NCI-H146 treated with DMSO at 0.1 percent for 48 hours (cell line): ENCODE measurements at regions not wholly inside any gene's neighbourhood (a gene's known extent, or its start where the extent isn't known, plus 50 kb on each side); places are given as distances from the start of the nearest gene placed in this dataset.

ENCODE experiments used
- DNase-seq: peaks from one replicate; lab custom pipeline; 2025; ENCODE audit not compliant: unreplicated experiment; lab: John Stamatoyannopoulos, UW

DNA sequence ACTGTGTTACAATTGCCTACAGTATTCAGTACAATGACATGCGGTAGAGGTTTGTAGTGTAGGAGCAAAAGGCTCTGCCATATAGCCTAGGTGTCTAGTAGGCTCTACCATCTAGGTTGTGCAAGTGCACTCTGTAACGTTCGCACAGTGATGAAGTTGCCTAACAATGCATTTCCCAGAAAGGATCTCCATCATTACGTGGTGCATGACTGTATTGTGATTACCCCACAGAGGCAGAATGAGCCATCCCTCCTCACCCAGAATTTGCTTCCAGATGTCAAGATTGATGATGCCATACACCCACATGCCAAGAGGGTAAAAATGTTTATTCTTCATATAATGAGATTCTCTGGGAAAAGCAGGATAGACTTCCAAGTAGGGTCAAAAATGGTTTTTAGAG, 199.3 kb upstream of the CTTNBP2NL start:
- no peak for DNase-seq

DNA sequence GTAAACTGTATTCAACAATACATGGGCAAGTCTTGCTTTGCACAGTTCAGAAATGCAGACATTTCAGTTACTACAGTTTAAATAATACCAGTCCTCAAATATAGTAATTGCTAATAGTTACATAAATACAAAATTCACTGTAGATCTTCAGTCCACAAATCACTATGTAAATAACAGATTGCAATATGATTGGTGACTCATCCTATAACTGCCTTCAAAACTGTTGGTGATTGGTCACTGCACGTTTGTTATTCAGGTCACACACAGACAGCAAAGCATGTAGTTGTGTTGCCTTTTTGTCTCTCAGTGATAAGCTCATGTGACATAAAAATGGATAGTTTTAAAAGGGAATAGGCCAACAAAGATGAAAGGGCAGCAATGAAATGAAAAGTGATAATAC, 186.5 kb upstream of the CTTNBP2NL start:
- DNase-seq, result no peak

DNA sequence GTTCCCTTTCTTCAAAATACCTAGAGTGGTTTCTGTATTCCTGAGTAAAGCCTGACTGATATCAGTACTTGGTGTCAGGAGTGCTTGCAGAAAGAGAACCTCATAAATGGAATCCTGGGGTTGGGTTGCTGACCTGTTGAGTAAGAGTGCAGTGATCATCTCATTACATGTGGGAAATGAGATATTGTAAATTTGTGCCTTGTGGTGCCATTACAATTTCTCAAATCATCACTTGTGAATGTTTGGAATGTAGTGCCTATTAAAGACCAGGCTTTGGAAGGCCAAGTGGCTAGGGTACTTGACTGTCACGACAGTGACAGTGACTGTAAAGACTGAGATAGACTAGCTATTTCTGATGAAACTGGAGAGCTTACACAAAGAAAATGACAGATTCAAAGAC, 176.7 kb upstream of the CTTNBP2NL start:
- no peak for DNase-seq

- DNase-seq, result no peak
Measured at GRCh38 chr1:112230232-112230631, 165.8 kb upstream of the CTTNBP2NL start.

GRCh38 chr1:112231331-112231730, 164.7 kb upstream of the CTTNBP2NL start:
- no peak for DNase-seq

GRCh38 chr1:112232848-112233247, 163.2 kb upstream of the CTTNBP2NL start:
- no peak for DNase-seq

- DNase-seq, result no peak
Measured at GRCh38 chr1:112234710-112235109, 161.3 kb upstream of the CTTNBP2NL start.

DNA sequence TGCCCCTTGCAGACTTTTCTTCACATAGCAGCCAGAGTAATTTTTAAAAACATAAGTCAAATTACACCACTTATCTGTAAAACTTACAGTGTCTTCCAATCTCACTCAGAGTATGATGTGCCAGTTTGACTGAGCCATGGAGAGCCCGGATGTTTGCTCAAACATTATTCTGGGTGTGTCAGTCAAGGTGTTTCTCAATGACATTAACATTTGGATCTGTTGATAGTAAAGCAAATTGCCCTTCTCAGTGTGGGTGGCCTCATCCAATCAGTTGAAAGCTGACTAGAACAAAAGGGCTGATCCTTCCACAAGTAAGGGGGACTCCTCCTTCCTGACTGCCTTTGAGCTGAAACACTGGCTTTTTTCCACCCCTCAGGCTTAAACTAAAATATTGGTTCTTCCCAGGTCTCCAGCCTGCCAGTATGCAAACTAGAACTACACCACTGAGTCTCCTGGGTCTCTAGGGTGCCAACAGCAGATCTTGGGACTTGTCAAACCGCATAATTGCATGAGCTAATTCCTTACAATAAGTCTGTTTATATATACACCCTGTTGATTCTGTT, 157.9 kb upstream of the CTTNBP2NL start:
- DNase-seq, result peak; percentile 88

- DNase-seq, result no peak
Measured at GRCh38 chr1:112239683-112240330, 156.2 kb upstream of the CTTNBP2NL start.

DNA sequence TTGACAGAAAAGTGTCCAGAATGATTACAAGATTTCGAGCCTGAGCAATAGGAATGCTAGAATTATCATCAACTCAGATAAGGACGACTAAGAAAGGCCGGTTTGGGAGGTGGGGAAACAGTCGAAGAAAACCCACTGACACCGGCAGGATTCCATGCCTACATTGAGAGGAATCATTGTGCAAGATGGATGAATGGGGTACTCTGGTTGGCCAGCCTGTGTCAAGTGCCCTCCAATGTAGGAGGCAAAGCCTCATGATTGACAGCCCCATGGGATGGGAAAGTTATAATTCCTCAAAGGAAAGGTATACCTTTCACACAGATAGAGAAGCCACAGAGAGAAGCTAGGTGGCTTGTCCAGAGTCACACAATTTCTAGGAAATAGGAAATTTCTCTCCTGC, 153.5 kb upstream of the CTTNBP2NL start:
- no peak for DNase-seq

DNA sequence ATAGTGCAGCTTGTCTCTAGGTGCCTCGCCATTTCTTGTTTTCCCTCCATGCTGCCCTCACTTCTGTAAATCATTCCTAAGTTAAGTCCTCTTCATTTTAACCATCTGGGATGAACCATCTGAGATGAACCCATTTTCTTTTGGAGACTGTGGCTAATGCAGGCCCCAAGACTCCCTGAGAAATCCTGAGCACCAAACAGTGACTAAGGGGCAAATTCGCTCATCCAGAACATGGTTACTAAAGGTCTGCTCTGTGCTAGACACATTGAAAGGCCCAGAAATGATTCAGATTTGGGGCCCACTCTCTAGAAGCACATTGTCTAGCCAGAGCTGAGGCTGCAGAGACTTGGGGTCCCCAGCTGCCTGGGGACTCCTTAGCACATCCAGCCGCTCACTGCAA, 151.9 kb upstream of the CTTNBP2NL start:
- no peak for DNase-seq

- no peak for DNase-seq
Measured at GRCh38 chr1:112245114-112245513, 150.9 kb upstream of the CTTNBP2NL start.

DNA sequence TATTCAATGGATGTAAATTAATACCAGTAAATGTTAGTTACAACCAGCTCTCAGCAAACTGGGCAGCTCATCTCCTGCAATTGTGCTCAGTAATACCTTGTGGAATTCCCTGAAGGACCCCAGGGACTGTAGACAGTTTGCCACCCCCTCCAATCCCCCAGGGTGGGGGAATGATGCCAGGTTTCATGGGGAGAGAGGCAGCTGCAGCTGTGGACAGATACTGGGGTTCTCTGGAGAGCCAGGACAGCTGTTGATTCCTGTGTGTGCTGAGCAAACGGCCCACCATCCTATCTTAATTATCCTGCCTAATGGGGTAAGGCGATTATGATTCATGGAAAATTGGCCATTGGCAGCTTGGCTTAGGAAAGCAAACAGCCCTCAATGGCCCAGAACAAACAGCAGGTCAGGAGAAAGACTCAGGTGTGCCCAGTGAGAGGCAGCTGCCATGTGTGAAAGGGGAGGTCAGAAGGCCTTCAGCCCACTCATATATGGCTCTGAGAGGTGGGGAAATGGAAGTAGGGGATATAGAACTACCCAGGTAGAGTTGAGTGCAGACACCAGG, 148.9 kb upstream of the CTTNBP2NL start:
- DNase-seq, result peak; percentile 99

DNA sequence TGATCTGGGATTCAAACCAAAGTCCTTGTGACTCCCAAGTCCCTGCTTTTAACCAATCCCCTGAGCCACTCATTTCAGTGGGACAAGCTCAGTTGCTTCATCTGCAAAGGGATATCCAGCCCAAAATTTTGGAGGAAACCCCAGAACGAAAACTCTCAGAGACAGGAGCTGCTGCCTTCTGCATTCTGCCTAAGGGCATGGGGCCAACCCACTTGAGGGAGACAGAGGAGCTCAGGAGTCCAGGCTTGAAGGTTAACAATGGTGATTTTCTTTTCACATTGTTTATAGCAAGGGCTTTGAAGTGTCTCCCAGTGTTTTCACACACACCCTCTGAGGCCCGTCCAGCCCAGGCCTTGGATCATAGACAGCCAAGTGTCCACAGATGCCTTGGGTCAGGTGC, 148.1 kb upstream of the CTTNBP2NL start:
- DNase-seq, result peak; percentile 22

GRCh38 chr1:112250892-112251291, 145.1 kb upstream of the CTTNBP2NL start:
- no peak for DNase-seq

- DNase-seq, result no peak
Measured at GRCh38 chr1:112251766-112252506, 144.1 kb upstream of the CTTNBP2NL start.

GRCh38 chr1:112253366-112253765, 142.6 kb upstream of the CTTNBP2NL start:
- no peak for DNase-seq

DNA sequence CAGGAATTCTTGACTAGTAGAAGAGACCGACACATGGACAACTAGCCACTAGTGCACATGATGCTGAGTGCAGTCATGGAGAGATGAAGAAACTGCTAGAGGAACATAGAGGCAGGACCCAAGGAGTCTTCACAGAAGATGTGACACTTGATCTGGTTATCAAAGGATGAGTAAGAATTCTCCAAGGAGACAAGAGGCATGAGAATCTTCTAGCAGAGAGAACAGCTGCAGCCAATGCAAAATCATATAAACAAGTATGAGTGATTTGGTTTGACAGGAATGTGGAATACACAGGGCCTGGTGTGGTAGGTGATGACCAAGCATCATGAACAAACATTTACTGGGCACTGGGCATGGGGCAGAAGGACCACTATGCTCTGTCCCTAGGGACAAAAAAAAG, 140.9 kb upstream of the CTTNBP2NL start:
- DNase-seq, result no peak

GRCh38 chr1:112256411-112256810, 139.6 kb upstream of the CTTNBP2NL start:
- DNase-seq, result no peak

DNA sequence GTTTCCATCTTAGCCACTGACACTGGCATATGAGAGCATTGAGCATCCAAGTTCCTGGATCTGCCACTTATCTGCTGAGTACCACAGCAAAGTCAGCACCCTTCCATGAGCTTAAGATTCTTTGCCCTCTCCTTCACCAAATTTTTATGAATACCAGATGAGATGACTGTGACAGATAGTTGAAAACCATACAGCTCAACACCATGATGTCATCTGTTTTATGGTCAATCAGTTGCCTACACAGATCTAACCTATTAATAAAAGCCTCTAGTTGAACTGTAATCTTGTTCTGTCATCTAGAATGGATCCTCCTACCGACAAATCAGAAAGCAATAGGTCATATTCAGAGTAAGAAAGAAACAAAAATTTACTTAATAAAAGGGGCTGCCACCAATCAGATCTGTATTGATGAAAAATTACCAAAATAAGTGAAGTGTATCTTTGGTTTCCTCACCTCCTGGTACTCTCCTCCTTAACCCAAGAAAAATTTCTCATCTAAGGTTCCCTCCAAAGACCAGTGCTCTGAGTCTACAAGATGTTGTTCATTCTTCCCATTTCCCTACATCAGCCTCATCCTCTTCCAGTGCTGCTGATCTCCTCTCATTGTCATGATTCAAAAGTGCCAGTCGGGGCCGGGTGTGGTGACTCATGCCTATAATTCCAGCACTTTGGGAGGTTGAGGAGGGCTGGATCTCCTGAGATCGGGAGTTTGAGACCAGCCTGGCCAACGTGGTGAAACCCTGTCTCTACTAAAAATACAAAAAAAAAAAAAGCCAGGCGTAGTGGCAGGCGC, 138.8 kb upstream of the CTTNBP2NL start:
- DNase-seq, result no peak

GRCh38 chr1:112260699-112261098, 135.3 kb upstream of the CTTNBP2NL start:
- no peak for DNase-seq
